ENCODE measurements at regions not wholly inside any gene's neighbourhood (a gene's known extent, or its start where the extent isn't known, plus 50 kb on each side); places are given as distances from the start of the nearest gene placed in this dataset.

DNA sequence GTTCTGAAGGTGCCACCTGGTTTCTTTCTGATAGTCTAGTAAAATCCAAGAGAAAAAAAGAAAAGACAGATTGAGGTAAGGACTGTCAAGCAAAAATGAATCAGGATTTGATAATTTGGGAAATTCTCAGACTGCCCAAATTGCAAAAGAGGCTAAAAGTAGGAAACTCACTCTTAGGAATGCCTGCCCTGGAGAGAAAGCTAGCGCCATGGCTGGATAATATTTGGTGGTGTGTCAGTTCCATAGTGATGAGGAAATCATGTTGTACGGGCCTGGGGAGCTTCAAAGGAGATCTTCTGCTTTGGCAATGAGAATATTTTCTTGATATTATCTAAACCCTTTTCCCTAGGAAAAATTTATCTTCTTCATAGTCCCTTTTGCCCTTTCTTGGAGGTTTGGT is 1008.1 kb upstream of the SLC10A2 start:
- no peaks in the 10 kb centered on the region for H3K27me3 ChIP-seq (ENCODE audit: control insufficient read depth, insufficient read depth, low read length, poor library complexity, severe bottlenecking)
- no peak for DNase-seq
- no peaks in the 10 kb centered on the region for H3K4me1 ChIP-seq (ENCODE audit: control insufficient read depth, insufficient read depth, low read length)
- no peaks in the 10 kb centered on the region for H3K27me3 Mint-ChIP-seq (ENCODE audit: insufficient read depth)
- no peak overlapping the region for H3K27ac Mint-ChIP-seq
- H3K36me3 Mint-ChIP-seq (ENCODE audit: low read depth) = no peaks in the 10 kb centered on the region
- no peak overlapping the region for H3K27ac ChIP-seq (ENCODE audit: low read depth, low read length)
- no peak overlapping the region for H3K4me3 ChIP-seq (ENCODE audit: low read length)
- H3K36me3 ChIP-seq (ENCODE audit: control insufficient read depth, insufficient read depth, low read length) = no peaks in the 10 kb centered on the region
- TF ChIP-seq CTCF (conservative IDR thresholded peaks at IDR 0.05) = no peak
- no peak overlapping the region for H3K9ac ChIP-seq (ENCODE audit: extremely low read depth, low read length, poor library complexity, severe bottlenecking)
- WGBS, 2 experiments (ENCODE audit: insufficient coverage in 1 of 2, insufficient read length in 1 of 2) = 100% methylated on average over 2 of the region's 2 CpGs; no CpG with 5 or more reads in 1 of the 2 experiments
- no peak overlapping the region for H3K4me3 Mint-ChIP-seq
- H3K9me3 ChIP-seq (ENCODE audit: control insufficient read depth, low read length) = no peaks in the 10 kb centered on the region
- H3K9me3 Mint-ChIP-seq = peaks cover 6% of the 10 kb centered on the region
- no peaks in the 10 kb centered on the region for H3K4me1 Mint-ChIP-seq

DNA sequence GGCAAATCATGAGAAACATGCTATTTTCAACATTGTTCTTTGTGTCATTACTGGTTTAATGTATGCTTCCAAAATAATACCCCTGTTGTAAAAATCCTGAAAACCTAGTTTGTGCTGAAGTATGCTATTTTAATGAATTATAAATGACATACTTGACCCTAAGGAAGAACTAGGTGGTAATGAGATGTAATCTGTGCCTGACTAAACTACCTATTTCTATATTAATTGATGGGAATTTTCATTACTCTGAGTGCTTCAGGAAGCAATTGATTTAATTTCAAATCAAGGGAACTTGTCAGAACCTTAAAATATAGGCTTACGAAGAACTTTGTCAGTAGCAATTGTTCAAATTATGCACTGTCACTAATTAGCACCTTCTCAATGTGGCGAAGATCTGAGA is 1005.6 kb upstream of the SLC10A2 start:
- Histone ChIP-seq H3K36me3 (ENCODE audit: control insufficient read depth, insufficient read depth, low read length) (no peaks in the 10 kb centered on the region), H3K4me1 (ENCODE audit: control insufficient read depth, insufficient read depth, low read length) (no peaks in the 10 kb centered on the region), H3K27me3 (ENCODE audit: control insufficient read depth, insufficient read depth, low read length, poor library complexity, severe bottlenecking) (no peaks in the 10 kb centered on the region), H3K27ac (ENCODE audit: low read depth, low read length) (no peak overlapping the region), H3K4me3 (ENCODE audit: low read length) (no peak overlapping the region), H3K9ac (ENCODE audit: extremely low read depth, low read length, poor library complexity, severe bottlenecking) (no peak overlapping the region), H3K9me3 (ENCODE audit: control insufficient read depth, low read length) (no peaks in the 10 kb centered on the region)
- no peak overlapping the region for H3K27ac Mint-ChIP-seq
- 90 to 98% methylated on average over 2 of the region's 2 CpGs for WGBS, 2 experiments (ENCODE audit: insufficient coverage in 1 of 2, insufficient read length in 1 of 2)
- no peak for DNase-seq
- no peaks in the 10 kb centered on the region for H3K27me3 Mint-ChIP-seq (ENCODE audit: insufficient read depth)
- H3K9me3 Mint-ChIP-seq = no peaks in the 10 kb centered on the region
- H3K36me3 Mint-ChIP-seq (ENCODE audit: low read depth) = no peaks in the 10 kb centered on the region
- no peak overlapping the region for H3K4me3 Mint-ChIP-seq
- no peak for TF ChIP-seq CTCF (conservative IDR thresholded peaks at IDR 0.05)
- H3K4me1 Mint-ChIP-seq = no peaks in the 10 kb centered on the region

DNA sequence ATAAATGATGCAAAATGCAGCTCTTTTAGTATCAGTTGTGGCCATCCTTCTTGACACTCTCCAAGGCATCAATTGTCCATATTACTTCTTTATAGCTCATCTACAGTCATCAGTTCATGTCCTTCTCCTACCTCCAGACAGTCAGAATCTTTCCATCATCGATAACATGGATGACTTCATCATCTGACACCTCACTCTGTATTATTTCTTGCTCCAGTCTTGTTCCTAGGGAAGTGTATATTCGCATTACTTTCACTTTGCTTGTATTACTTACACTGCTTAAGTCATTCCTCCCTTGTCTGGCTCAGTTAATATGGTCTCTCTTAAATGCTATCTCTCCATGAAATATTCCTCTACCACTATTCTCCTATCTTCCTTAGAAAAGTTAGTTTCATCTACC is 999.1 kb upstream of the SLC10A2 start:
- H3K27me3 Mint-ChIP-seq (ENCODE audit: insufficient read depth) = no peaks in the 10 kb centered on the region

More for the DNA sequence above, 999.1 kb upstream of the SLC10A2 start:
- H3K9me3 Mint-ChIP-seq = no peaks in the 10 kb centered on the region
- no peak overlapping the region for H3K27ac Mint-ChIP-seq
- WGBS, 2 experiments (ENCODE audit: insufficient coverage in 1 of 2, insufficient read length in 1 of 2) = 96% methylated on average over 2 of the region's 2 CpGs
- no peaks in the 10 kb centered on the region for H3K4me1 Mint-ChIP-seq
- Histone ChIP-seq H3K4me3 (ENCODE audit: low read length) (no peak overlapping the region), H3K9ac (ENCODE audit: extremely low read depth, low read length, poor library complexity, severe bottlenecking) (no peak overlapping the region), H3K9me3 (ENCODE audit: control insufficient read depth, low read length) (no peaks in the 10 kb centered on the region), H3K36me3 (ENCODE audit: control insufficient read depth, insufficient read depth, low read length) (no peaks in the 10 kb centered on the region), H3K27ac (ENCODE audit: low read depth, low read length) (no peak overlapping the region), H3K4me1 (ENCODE audit: control insufficient read depth, insufficient read depth, low read length) (no peaks in the 10 kb centered on the region), H3K27me3 (ENCODE audit: control insufficient read depth, insufficient read depth, low read length, poor library complexity, severe bottlenecking) (no peaks in the 10 kb centered on the region)
- no peak overlapping the region for H3K4me3 Mint-ChIP-seq
- no peak for TF ChIP-seq CTCF (conservative IDR thresholded peaks at IDR 0.05)
- no peaks in the 10 kb centered on the region for H3K36me3 Mint-ChIP-seq (ENCODE audit: low read depth)
- DNase-seq = no peak

All from endodermal cell (in vitro differentiated cells).